Activated CD4-positive, alpha-beta T cell treated with anti-CD3 and anti-CD28 coated beads, Interleukin-2, amount 50 U/mL, for 16 hours (primary cell): ENCODE measurements at regions not wholly inside any gene's neighbourhood (a gene's known extent, or its start where the extent isn't known, plus 50 kb on each side); places are given as distances from the start of the nearest gene placed in this dataset.

Experiments used
- DNase-seq: peaks from one replicate; pipeline ENCODE4 v3.0.0-alpha.2; 2020

DNA sequence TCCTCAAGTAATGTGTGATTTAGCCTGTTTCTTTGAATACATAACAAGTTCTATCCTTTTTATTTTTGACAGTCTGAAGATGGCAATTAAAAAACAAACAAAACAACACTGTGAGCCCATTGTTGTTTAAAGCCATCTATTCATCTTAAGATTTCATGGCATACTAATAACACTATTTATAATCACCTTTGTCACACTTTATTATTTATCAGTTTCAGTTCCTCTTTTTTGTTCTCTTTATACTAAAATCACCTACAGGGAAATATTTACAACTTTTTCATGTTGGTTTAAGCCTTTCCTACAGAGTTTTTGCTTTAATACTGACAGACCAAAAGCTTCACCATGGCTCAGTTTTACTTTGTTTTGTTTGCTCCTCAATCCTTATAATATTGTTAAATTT is 247.4 kb upstream of the CTSO start:
- DNase-seq = no peak

DNA sequence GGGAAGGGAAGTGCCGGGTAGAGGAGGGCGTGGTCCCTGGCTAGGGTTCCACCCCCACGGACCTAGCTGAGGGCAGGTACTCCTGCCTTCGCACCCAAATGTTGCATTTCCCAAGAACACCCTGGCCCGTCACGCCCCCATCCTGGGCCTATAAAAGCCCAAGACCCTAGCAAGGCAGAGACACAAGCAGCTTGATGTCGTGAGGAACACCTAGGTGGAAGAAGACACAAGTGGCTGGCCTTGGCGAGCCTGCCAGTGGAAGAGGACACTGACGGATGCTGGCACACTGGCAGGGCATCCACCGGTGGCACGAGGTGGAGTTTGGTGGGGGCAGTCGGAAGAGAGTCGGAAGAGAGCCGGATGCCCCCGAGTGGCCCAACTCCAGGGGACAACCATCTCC is 244.8 kb upstream of the CTSO start:
- no peak for DNase-seq

DNA sequence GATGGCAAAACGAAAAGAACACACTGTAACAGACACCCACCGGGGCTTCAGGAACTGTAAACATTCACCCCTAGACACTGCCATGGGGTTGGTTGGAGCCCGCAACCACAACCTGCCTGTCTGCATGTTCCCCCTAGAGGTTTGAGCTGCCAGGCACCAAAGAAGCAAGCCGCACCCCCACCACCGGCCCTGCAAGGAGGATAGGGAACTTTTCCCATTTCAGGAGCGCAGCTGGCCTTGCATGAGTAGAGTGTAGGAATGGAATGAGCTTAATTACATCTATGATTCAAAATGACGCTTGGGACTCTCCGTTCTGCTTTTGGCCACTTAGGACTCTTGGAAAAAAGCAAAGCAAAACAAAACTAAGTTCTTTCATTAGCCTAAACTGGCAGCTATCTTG is 243.6 kb upstream of the CTSO start:
- no peak for DNase-seq

DNA sequence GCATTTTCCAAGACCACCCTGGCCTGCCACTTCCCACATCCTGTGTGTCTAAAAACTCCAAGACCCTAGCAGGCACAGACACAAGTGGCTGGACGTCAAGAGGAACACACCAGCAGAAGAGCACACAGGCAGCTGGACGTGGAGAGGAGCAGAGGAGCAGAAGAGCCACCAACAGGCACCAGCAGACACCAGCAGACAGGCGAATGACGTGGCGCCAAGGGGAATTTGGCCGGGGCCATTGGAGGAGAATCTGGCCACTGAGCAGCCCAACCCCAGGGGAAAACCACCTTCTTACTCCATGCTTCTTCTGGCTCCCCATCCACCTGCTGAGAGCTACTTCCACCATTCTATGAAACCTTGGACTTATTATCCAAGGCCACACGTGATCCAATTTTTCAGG is 243.1 kb upstream of the CTSO start:
- no peak for DNase-seq

DNA sequence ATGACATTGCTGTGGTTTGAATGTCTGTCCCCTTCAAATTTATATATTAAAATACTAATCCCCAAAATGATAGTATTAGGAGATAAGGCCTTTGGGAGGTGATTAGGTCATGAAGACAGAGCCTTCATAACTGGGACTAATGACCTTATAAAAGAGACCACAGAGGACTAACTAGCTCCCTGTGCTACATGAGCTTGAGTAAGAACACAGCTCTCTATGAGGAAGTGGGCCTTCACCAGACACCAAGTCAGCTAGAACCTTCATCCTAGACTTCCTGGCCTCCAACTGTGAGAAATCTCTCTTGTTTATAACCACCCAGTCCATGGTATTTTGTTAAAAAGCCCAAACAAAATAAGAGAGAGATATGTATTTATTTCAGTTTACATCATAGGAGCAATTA is 242.2 kb upstream of the CTSO start:
- DNase-seq = no peak

DNA sequence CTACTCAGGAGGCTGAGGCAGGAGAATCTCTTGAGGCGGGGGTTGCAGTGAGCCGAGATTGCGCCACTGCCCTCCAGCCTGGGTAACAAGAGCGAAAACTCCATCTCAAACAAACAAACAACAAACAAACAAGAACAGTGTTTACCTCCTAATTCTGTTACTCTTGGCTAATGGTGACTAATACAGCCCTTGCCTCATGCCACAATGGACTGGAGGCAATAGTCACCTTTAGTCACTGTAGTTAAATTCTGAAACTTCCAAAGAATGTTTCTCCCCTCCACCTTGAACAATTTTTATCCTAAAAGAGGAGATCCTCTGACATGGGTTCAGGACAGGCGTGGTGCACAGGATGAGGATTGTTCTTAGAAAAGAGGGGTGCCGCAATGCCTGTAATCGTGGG is 241.2 kb upstream of the CTSO start:
- no peak for DNase-seq

DNA sequence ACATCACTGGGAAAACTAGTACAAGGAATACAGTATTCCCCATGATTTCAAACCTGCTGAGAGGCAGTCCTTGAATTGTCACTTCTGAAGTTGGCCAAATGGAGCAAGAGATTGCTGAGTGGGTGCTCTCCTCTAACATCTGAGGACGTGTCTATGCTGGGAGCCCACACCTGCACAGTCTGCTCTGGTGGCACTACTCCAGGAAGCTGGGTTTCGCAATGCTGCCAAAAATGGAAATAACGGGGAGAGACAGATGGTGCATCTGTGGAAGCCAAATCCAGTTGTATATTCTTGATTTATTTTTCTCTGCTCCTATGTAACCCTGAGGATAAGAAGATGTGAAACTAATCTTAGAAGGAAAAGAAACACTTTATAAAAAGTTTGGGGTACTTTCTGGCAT is 240.1 kb upstream of the CTSO start:
- no peak for DNase-seq

DNA sequence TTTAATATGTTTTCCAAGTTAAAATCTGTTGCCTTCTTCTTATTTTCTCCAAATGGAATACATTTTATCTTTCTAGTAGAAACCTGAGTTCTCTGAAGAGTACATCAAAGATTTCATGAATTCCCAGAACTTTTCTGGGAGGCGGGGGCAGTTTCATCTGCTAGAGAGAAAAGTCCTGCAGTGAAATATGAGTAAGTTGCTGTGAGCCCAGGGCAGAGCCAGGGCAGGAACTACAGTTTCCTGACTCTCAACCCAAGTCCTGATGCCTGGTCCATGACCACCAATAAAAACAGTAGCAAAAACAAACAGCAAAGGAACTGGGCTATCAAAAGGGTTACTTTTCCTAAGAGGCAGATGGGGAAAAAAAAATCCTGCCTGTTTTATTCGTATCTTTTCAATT is 239.4 kb upstream of the CTSO start:
- DNase-seq = no peak

DNA sequence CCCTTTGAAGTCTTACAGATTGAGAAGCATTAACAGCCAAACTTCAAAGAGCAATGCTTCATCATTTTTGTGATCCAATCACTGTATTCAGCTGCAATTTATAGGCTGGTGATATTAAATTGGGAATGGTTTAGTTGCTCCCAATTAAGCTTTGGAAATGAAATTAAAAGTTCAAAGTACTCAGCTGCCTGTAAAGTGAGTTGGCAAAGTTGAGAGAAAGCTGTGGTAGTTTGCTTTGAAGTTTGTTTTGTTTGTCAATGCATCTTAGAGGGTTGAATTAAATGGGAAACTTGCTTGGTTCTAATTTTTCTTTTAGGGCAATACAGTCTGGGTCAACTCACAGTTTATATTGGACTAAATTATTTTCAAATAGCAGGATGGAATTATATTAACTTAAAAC is 238.4 kb upstream of the CTSO start:
- no peak for DNase-seq

DNA sequence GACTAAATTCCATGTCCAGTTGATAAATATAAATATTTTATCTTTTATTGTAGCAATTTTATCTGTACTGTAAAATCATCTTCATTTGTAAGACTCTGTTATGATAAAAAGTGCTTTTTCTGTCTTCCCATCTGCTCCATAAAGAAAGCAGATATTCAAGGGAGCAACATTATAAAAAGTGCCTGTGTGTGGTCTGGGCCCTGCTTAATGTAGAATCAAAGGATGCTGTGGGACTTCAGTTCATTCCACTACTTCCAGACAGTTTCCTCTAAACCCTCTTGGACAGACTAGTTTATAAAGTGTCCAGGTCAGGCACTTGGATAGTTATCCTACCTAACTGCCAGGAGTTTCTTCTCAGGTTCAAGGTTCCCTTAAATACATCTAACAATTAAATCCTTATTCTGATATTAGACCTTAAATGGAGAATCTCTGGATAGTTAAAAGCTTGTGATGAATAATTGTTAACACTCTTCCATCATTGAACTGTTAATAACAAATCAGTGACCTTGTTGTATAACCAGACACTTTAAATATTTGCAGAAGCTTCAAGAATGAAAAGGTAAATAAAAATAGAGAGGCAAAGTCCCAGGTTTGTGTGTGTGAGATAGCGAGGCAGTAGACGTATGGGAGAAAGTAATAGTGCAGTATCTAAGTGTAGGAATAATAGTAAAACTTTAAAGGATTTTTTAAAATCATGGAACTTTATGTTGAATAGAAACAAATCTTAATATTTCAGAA is 237.5 kb upstream of the CTSO start:
- no peak for DNase-seq

DNA sequence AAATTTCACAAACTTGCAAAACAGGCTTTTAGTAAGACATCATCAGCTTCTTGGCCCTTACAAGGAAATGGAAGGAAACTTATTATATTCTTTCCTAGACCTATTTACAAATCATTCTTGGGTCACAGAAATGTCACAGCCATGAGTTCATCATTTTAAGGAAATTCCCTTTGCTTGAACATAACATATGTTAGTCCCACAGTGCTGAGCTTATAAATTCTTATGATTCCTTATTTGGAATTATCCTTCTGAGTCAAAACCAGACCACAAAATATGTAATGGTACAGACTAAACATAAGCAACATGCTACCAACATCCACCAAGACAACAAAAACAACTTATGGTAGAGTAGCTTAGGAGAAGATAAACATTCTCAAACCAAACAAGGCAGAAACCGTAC is 236.9 kb upstream of the CTSO start:
- no peak for DNase-seq

DNA sequence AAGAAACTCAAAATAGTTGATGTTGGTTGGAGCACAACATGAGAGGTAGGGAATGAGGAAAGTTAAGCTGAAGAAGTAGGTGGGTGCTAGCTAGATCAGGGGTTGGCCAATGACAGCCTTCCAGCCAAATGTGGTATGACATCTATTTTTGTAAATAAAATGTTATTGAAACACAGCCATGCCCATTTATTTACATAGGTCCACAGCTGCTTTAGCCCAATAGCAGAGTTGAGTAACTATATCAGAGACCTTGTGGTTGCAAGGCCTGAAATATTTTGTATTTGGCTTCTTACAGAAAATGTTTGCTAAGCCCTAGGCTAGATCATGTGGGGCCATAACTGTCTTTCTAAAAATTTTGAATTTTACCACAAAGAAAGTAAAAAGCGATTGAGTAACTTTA is 234.9 kb upstream of the CTSO start:
- DNase-seq = no peak

DNA sequence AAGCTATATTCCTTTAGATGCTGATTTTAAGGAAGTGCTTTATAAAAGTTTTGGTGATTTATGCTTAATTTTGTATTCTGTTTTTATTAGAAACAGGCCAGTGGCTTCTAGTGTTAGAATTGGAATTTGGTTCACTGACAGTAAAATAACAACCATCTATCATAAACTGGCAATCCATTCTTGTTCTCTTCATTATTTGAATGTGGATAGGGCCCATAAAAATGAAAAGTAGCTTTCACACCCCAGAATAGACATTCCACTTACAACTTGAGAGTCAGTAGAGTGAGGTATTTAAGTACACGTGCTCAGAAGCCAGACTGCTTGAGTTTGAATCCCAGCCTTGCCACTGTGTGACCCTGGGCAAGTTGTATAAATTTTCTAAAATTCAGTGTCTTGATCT is 232.4 kb upstream of the CTSO start:
- no peak for DNase-seq

DNA sequence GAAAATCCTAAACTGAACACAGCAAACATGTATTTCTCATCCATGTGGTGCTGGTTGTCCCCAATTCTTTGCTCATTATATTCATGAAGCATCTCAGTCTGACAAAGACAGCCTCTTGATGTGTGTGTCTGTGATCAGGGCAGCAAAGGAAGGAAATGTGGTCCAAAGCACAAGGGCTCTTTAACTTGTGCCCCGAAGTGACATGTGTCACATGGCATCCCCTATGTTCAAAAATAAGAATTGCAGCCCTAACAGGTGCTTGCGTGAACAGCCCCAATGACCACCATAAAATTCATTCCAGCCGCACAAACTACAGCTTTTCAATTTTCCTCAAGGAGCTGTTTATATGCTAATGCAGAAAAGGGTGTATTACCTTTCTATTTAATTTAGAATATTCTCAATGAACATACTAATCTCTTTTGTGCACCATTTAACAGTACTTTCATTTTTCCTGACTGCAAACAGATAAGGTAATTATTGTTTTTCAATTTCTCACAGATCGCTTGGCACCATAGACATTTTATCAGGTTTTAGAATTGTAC is 231.9 kb upstream of the CTSO start:
- no peak for DNase-seq

DNA sequence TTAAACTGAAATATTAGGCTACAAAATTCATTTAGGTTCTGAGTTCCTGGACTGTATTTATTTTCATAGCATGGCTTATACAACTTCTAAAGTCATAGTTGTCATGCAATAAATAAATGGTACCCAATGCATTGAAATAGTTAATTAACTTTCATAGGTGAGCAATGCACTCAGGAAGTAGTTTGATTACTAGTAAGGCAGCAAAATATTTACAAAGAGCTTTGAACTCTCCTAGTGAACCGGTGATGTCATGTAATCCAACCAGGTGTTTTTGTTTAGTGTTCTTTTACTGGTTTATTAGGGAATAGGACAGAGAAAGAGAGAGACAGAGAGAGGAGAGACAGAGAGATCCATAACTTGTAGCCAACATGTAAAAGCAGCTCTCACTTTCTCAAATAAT is 228.6 kb upstream of the CTSO start:
- DNase-seq = no peak

DNA sequence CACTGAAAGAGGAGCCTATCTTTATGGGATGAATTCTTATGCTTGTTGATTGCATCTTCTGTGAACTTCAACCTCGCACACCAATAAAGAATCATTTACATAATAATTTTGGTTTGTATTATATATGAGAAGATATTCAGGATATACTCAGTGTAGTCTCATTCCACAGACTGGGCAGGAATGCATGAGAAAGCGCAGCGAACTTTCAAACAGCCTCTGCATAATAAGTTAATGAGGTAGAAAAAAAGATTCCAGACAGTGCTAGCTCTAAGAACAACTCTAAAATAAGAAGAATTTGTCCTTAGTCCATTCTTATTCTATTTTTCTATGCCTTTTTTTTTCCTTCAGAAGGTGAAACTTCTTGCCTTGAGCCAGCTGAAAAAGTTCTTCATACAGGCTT is 224.3 kb upstream of the CTSO start:
- no peak for DNase-seq

DNA sequence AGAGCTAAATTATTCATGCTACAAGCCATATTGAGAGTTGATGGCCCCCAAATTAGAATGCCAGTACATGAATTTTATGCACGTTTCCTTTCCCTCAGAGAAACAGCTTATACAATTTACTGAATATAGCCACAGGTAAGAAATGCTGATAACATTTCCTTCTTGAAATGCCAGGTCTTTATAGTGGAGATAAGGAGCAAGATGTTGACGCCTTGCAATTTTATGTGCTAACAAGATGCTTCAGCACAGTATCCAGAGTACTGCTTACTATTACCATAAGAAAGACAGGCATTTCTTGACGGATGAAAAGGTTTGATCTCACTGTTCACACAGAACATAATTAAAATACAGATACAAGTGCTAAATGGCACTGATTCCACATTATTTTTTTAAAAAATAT is 223.2 kb upstream of the CTSO start:
- no peak for DNase-seq

DNA sequence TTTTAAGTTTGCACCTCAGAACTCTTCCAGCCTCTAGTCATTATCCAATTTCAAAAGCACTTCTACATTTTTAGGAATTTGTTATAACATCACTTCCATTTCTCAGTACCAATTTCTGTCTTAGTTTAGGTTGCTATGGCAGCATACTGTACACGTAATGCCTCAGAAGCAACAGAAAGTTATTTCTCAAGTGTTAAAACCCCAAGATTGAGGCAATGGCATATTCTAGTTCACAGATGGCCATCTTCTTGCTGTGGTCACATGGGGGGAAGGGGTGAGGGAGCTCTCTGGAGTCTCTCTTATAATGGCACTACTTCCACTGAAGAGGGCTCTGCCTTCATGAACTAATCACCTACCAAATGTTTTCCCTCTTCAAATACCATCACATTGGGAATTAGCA is 220.3 kb upstream of the CTSO start:
- no peak for DNase-seq

DNA sequence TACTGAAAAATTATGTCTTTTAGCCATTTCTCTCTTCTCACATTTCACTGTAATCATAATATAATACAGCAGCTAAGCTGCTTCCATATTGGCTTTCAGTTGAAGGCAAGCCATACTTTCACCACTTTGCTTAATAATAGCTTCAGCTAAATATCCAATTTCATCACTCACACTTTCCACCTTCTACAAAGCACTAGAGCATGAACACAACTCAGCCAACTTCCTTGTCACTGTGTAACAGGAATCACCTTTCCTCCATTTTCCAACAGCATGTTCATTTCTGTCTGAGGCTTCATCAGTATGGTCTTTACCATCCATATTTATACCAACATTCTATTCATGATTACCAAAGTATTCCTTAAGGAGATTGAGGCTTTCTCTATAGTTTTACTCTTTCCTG is 219.8 kb upstream of the CTSO start:
- no peak for DNase-seq

DNA sequence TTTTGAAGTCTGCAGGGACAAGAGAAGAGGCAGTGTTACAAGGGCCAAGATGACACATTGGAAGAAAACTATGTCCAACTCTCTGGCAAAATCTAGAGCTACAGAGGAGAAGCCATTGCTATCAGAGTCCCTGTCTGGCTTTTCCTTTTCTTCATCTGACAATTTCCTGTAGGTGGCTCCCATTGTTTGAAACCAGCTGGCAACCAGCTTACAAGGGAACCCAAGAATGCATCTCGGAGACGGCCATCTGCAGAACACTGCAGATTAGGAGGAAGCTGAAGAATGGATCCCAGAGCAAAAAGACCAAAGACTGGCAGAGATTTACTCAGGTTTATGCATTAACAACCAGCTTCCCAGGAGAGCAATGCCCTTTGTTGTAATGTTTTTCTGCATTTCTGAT is 216.2 kb upstream of the CTSO start:
- DNase-seq = no peak

DNA sequence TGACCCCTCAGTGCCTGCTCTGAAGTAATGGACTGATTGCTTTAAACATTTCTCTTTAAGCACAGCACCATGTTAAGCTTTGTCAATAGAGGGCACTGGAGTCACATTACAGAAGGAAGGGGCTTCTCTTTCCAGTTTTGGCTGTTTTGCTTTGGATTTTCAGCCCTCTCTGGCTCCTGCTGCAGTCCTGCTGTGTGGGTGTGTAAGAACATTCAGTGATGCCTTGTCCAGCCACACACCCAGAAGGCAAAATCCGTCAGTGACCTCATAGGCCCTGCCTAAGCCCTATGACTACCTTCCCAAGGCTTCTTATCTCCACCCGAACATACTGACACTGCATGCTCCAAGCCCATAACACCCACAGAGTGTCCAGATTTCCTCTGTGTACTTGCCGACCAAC is 215.3 kb upstream of the CTSO start:
- DNase-seq = no peak

DNA sequence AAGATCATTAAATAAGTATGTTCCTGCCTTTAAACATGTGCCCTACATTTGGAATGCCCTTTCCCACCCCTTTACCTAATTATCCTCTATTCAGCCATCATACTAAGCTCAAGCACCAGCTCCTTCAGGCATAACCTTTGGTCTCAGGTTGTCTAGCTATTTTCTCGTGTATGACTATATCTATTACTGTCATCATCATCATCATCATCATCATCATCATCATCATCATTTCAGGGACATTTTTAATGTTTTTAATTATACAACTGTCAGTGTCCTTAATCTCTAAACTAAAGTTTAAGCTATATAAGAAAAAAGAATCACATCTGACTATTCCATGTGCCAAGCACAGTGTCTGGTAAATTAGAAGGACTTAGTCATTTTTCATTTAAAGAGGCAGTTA is 214.6 kb upstream of the CTSO start:
- no peak for DNase-seq

DNA sequence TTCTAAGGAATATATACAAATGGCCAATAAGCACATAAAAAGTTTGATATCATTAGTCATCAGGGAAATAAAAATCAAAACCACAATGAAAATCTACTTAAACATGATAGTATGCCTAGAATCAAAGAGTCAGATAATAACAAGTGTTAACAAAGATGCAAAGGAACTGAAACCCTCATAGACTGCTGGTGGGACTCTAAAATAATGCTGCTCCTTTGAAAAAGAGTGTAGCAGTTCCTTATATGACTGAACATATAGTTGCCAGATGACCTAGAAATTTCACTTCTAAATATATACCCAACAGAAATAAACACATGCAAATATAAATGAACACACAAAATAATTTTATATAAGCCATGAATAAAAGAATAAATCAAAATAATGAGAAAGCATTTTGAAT is 205.1 kb upstream of the CTSO start:
- DNase-seq = no peak

DNA sequence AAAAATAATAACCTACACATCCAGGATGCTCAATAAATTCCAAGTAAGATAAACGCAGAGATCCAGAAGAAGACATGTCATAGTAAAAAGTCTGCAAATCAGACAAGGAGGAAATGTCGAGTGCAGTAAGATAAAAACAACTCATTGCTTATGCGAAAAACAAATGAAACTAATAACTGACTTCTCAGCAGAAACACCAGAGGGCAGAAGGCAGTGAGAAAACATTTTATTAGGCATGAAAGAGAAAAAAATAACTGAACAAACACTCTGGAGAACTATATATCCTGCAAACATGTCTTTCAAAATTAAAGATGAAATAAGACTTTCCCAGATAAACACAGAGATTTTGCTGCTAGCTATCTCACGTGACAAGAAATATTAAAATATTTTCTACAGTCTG is 201.3 kb upstream of the CTSO start:
- DNase-seq = no peak

DNA sequence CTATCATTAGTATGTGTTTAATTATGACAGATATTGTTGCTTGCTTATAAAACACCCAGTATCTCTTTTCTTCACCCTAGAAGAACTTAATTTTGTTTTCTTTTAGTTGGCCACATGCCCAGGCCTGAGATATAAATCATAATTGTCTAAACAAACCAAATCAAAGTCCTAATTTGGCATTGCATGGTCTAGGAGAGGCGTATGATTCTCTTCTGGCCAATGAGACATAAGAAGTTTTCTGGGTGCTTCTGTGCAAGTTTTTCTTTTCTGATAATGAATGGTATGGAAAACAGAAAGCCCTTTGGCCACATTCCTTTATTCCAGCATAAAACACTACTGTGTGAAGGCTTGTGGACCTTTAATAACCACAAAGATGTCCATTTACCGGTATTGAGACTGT is 192.9 kb upstream of the CTSO start:
- DNase-seq = no peak

DNA sequence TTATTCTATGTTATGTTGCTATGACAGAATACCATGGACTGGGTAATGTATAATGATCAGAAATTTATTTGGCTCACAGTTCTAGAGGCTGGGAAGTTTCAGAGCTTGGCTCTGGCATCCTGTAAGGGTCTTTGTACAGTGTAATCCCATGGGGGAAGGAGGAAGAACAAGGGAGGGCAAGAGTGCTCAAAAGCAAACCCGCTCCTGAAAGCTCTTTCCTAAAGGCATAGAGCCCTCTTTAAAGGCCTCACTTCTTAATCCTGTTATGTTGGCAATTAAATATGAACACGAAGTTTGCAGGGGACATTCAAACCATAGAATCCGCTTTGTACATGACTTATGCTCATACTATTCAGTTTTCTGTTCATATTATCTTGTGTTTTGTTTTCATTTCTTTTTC is 191.3 kb upstream of the CTSO start:
- DNase-seq = no peak
